ENCODE measurements at regions not wholly inside any gene's neighbourhood (a gene's known extent, or its start where the extent isn't known, plus 50 kb on each side); places are given as distances from the start of the nearest gene placed in this dataset.

- DNase-seq (ENCODE audit: low read depth in 4 of 4, low spot score in 3 of 4): no peak
These were observed 73.8 kb downstream of the CBLN2 start for GRCh38 chr18:72470391-72470790.

- no peak for DNase-seq (ENCODE audit: low read depth in 4 of 4, low spot score in 3 of 4)
These were observed 76.0 kb downstream of the CBLN2 start for GRCh38 chr18:72468021-72468710.

GRCh38 chr18:72460210-72460680 lies 83.9 kb downstream of the CBLN2 start:
- DNase-seq (ENCODE audit: low read depth in 4 of 4, low spot score in 3 of 4): no peak

GRCh38 chr18:72458271-72458670 lies 85.9 kb downstream of the CBLN2 start:
- no peak for DNase-seq (ENCODE audit: low read depth in 4 of 4, low spot score in 3 of 4)

- no peak for DNase-seq (ENCODE audit: low read depth in 4 of 4, low spot score in 3 of 4)
These were observed 87.3 kb downstream of the CBLN2 start for GRCh38 chr18:72456802-72457201.

GRCh38 chr18:72452328-72452727 lies 91.8 kb downstream of the CBLN2 start:
- no peak for DNase-seq (ENCODE audit: low read depth in 4 of 4, low spot score in 3 of 4)

GRCh38 chr18:72444798-72445155 lies 99.4 kb downstream of the CBLN2 start:
- DNase-seq (ENCODE audit: low read depth in 4 of 4, low spot score in 3 of 4): no peak

- DNase-seq (ENCODE audit: low read depth in 4 of 4, low spot score in 3 of 4): no peak
These were observed 99.9 kb downstream of the CBLN2 start for GRCh38 chr18:72444111-72444797.

GRCh38 chr18:72436401-72436800 lies 107.7 kb downstream of the CBLN2 start:
- no peak for DNase-seq (ENCODE audit: low read depth in 4 of 4, low spot score in 3 of 4)

GRCh38 chr18:72433756-72434155 lies 110.4 kb downstream of the CBLN2 start:
- no peak for DNase-seq (ENCODE audit: low read depth in 4 of 4, low spot score in 3 of 4)

GRCh38 chr18:72427721-72428120 lies 116.4 kb downstream of the CBLN2 start:
- no peak for DNase-seq (ENCODE audit: low read depth in 4 of 4, low spot score in 3 of 4)

GRCh38 chr18:72419914-72420313 lies 124.2 kb downstream of the CBLN2 start:
- no peak for DNase-seq (ENCODE audit: low read depth in 4 of 4, low spot score in 3 of 4)

GRCh38 chr18:72412927-72413326 lies 131.2 kb downstream of the CBLN2 start:
- DNase-seq (ENCODE audit: low read depth in 4 of 4, low spot score in 3 of 4): no peak

GRCh38 chr18:72411261-72411660 lies 132.9 kb downstream of the CBLN2 start:
- no peak for DNase-seq (ENCODE audit: low read depth in 4 of 4, low spot score in 3 of 4)

GRCh38 chr18:72410399-72410798 lies 133.7 kb downstream of the CBLN2 start:
- DNase-seq (ENCODE audit: low read depth in 4 of 4, low spot score in 3 of 4): no peak

GRCh38 chr18:72409903-72410302 lies 134.2 kb downstream of the CBLN2 start:
- DNase-seq (ENCODE audit: low read depth in 4 of 4, low spot score in 3 of 4): no peak

GRCh38 chr18:72407048-72407447 lies 137.1 kb downstream of the CBLN2 start:
- no peak for DNase-seq (ENCODE audit: low read depth in 4 of 4, low spot score in 3 of 4)

GRCh38 chr18:72391951-72392350 lies 152.2 kb downstream of the CBLN2 start:
- DNase-seq (ENCODE audit: low read depth in 4 of 4, low spot score in 3 of 4): no peak

GRCh38 chr18:72391427-72391826 lies 152.7 kb downstream of the CBLN2 start:
- DNase-seq (ENCODE audit: low read depth in 4 of 4, low spot score in 3 of 4): no peak

- DNase-seq (ENCODE audit: low read depth in 4 of 4, low spot score in 3 of 4): no peak
These were observed 166.1 kb downstream of the CBLN2 start for GRCh38 chr18:72378016-72378415.

GRCh38 chr18:72376256-72376655 lies 167.9 kb downstream of the CBLN2 start:
- DNase-seq (ENCODE audit: low read depth in 4 of 4, low spot score in 3 of 4): no peak

- DNase-seq (ENCODE audit: low read depth in 4 of 4, low spot score in 3 of 4): peak in 1 of 4 donors; percentile 1
These were observed 168.5 kb downstream of the CBLN2 start for GRCh38 chr18:72375618-72376017.
